ENCODE measurements at regions not wholly inside any gene's neighbourhood (a gene's known extent, or its start where the extent isn't known, plus 50 kb on each side); places are given as distances from the start of the nearest gene placed in this dataset.
"Not testable (repeated sequence)": the region's sequence is repeated elsewhere in the genome, so short reads cannot be mapped to it uniquely, and the experiment has no call there.

- no peak for DNase-seq (ENCODE audit: low spot score)
Measured at GRCh38 chr5:104626122-104626521, 1063.5 kb upstream of the NUDT12 start.

DNA sequence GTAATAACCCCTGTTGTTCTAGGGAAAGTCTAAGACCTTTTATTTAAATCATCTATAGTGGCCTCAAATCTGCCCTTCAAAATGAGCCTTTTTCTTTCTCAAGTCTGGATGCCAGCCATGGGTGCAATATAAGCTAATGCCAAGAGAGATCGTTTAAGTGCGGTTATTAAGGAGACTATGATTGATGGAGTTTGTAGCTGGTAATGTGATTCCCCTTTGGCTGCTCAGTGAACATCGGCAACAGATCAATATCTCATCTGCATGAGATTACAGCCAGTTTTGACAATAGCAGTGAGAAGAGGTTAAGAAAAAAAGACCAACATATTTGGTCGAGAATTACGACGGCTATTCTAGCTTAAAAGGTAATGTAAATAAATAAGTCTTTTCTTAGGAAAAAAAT, 1049.4 kb upstream of the NUDT12 start:
- no peak for DNase-seq (ENCODE audit: low spot score)

DNA sequence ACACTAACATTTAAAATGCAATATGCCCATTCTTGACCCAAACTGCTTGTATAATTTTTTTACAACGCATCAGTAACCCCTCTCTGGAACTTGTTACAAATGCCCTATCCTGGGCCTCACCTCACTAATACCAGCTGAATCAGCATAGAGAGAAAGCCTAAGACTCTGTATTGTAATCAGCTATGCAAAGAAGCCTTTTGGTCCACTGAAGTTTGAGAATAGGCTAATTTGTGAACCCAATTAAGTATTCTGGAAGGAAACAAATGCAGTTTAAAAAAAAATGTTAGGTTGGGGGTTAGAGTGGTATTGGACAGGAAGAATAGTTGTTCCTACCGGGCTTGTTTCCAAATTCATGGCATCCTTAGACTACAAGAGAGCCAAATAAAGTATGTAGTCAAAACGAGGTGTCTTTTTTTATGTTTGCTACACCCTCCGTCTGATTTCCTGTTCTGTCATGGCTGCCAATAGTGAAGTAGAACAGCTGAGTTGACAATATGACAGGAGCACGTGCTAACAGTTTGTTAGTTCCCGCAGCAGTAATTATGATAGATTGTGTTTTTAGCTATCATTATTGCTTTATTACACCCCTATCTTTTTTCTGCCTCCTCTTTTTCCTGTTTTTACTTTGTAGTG, 1048.7 kb upstream of the NUDT12 start:
- no peak for DNase-seq (ENCODE audit: low spot score)

DNA sequence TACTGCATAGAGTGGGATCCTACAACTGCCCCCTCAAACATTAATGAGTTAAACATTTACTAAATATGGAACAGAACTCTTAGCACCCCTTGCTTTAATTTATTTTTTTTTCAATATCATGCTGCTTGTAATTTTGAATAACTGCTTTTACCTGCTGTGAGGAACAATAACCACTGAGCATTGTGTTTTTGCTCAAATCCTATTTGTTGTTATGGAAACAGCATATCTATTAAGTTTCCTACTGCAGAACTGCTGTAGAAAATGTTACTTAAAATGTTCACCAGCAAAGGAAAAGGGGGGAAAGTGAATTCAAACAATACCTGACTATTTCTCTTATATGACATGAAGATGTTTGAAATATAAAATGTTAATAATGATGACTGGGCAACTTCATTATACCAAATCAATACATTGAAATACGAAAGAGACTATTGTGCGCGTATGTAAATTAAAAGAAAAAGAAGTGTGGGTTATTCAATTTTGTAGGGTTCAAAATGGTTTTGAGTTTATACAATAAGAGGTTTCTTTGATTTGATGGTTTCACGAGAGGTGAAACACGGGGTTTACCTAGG, 1043.8 kb upstream of the NUDT12 start:
- DNase-seq (ENCODE audit: low spot score), result no peak

DNA sequence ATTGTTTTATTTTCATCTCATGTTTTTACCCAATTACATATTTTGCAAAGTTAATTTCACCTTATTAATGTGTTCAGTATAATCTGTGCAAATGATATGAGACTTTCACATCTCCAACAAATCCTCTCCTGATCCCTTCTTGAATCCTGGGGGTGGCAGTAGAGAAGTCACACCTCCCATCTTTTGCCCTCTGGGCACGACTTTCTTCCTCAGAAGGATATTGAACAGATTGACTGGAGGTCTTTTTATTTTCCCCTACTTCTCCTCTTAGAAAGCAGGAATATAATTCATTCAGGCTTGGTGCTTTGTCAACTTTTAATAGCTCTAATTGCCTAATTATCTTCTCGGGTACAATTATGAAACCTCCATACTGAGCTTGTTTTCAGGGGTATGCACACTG, 1037.1 kb upstream of the NUDT12 start:
- no peak for DNase-seq (ENCODE audit: low spot score)

GRCh38 chr5:104598285-104598684, 1035.7 kb upstream of the NUDT12 start:
- no peak for DNase-seq (ENCODE audit: low spot score)

- no peak for DNase-seq (ENCODE audit: low spot score)
Measured at GRCh38 chr5:104594850-104595249, 1032.3 kb upstream of the NUDT12 start.

DNA sequence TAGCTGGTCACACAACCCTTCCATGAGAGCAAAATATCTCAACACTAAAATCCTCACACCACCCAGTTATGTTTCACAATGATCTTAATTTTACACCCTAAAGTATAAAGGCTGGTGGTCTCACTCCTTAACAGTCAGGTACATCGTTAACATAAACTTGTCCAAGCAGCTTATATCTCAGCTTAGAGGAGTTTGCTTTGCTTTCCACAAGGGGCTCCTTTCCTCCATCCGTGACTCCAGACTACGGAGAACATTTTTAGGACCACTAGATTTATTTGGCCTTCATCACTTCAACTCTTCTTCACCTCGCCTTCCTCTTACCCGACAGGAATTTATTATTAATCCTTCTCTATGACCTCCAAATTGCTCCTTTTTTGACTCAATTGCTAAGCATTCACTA, 1014.1 kb upstream of the NUDT12 start:
- no peak for DNase-seq (ENCODE audit: low spot score)

- no peak for DNase-seq (ENCODE audit: low spot score)
Measured at GRCh38 chr5:104573949-104574709, 1011.5 kb upstream of the NUDT12 start.

GRCh38 chr5:104569621-104570020, 1007.0 kb upstream of the NUDT12 start:
- no peak for DNase-seq (ENCODE audit: low spot score)

DNA sequence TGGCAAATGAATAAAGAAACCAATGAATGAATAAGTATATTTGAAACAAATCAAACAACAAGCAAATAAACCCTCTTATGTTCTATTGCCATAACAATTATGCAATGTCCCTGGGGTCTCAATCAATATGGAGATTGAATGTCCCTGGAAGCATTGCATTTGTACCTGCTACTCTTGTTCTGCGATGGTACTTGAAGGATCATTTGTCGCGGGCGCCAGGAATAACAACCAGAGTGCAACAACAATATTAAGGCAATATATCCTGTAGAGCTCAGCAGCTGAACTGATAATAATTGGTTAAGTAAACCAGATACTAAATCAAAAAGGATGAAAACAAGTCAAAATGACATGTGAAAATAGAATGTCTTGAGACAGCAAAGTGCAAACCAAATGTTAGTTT, 1001.9 kb upstream of the NUDT12 start:
- no peak for DNase-seq (ENCODE audit: low spot score)

- no peak for DNase-seq (ENCODE audit: low spot score)
Measured at GRCh38 chr5:104556957-104557356, 994.4 kb upstream of the NUDT12 start.

DNA sequence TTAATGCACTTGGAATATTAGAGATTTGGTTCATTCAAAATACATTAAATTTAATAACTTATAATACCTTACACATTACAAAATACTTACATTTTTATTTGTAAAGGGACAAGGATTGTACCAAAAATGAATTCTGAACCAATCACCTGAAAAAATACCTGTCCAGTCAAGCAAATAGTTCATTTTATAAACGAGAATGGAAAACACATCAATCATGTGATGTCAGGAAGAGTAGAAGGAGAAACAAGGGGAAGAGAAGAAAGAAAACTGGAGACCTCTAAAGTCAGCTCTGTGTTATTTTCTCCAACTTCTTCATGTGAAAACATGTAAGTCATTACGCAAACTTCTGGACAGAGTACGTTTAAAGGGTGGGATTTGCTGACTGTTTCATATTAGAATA, 989.0 kb upstream of the NUDT12 start:
- DNase-seq (ENCODE audit: low spot score), result no peak

GRCh38 chr5:104546871-104547270, 984.3 kb upstream of the NUDT12 start:
- DNase-seq (ENCODE audit: low spot score), result not testable (repeated sequence)

GRCh38 chr5:104541141-104541785, 978.7 kb upstream of the NUDT12 start:
- DNase-seq (ENCODE audit: low spot score), result no peak

- no peak for DNase-seq (ENCODE audit: low spot score)
Measured at GRCh38 chr5:104540448-104540847, 977.9 kb upstream of the NUDT12 start.

DNA sequence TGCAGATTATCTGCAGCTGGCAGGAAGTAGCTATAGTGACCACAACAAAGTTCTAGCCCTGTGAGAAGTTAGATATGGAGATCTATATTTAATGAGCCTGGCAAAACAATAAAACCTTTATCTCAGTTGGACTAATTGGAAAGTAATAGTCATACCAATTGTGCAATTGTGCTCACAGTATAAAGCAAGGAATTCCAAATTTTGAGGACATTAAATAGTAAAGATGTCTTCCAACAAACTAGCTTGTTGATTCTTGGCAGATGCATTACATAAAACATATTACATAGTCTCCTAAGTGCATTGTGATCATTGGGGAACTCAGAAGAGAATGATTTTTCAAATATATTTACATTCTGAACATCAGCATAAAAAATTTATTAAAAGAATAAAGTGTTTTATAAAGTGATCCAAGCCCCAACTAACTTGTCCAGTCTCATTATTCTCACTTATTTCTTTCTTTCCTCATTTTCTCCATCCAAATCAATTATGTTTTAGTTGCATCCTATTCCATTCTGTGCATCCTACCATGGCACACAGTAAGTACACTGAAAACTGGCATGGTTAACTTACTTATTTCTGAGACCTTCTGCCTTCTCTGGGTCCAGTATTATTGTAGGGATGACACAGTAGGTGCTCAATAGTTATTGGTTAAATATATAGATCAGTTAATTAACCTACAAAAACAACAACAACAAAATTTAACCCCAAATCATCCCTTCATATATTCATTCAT, 977.2 kb upstream of the NUDT12 start:
- no peak for DNase-seq (ENCODE audit: low spot score)

DNA sequence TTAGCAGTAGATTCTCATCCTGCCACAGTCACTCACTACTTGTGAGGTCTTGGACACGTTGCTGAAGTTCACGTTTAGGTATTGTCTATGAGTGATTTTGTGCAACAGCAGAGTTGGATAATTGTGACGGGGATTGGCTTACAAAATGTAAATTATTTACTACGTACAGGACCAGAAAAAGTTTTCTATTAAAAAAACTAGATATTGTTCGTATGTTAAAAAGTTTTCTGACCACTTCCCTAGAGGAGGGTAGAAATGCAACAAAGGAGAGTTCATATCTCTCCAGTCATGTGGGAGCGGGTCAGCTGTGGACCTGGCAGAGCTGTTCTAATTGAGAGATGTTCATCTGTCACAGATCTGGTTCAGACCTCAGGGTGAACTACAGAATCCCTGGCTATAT, 976.1 kb upstream of the NUDT12 start:
- no peak for DNase-seq (ENCODE audit: low spot score)

- no peak for DNase-seq (ENCODE audit: low spot score)
Measured at GRCh38 chr5:104533498-104533897, 970.9 kb upstream of the NUDT12 start.

GRCh38 chr5:104526866-104527265, 964.3 kb upstream of the NUDT12 start:
- DNase-seq (ENCODE audit: low spot score), result no peak

- DNase-seq (ENCODE audit: low spot score), result no peak
Measured at GRCh38 chr5:104513640-104514072, 951.1 kb upstream of the NUDT12 start.

DNA sequence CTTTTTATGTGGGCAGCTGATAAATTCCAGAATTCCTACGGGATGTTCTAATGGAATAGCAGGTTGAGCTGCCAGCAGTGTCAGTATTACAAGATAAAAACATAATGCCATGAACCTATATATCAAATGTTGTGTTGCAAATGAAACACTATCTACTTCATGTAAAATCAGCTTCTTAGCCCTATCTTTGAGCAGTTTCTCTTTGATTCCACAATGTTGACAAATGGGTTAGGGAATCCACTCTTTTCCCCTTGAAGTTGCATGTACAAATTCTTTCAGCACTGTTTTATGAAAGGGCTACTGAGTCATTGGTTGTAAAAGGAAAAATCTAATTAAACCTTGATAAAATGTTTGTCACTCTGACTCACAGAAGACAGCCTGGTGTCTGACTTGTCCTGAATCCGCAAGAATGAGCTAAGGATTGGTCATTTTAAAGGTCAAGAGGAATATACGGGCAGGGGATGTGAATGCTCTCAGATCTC, 950.6 kb upstream of the NUDT12 start:
- no peak for DNase-seq (ENCODE audit: low spot score)
